Smooth muscle cell (in vitro differentiated cells): ENCODE measurements at regions not wholly inside any gene's neighbourhood (a gene's known extent, or its start where the extent isn't known, plus 50 kb on each side); places are given as distances from the start of the nearest gene placed in this dataset.

Experiments
- DNase-seq: peaks from one replicate; lab custom pipeline; 2025; ENCODE audit not compliant: unreplicated experiment; lab: John Stamatoyannopoulos, UW
- H2AFZ ChIP-seq: fragments of 200-600 bp; sonication (generic); 2 replicates; pipeline ENCODE4 v1.6.0; 2016; ENCODE audit warnings: antibody characterized with exemption, low read depth, mild to moderate bottlenecking
- H3F3A ChIP-seq: fragments of 200-600 bp; sonication (generic); 2 replicates; pipeline ENCODE4 v1.6.0; 2017; ENCODE audit warnings: antibody characterized with exemption, low read depth
- H3K27ac ChIP-seq: fragments of 200-600 bp; sonication (generic); 2 replicates; pipeline ENCODE4 v1.5.1; 2016; ENCODE audit warnings: low read depth, mild to moderate bottlenecking
- H3K27me3 ChIP-seq: fragments of 200-600 bp; sonication (generic); 2 replicates; pipeline ENCODE4 v1.6.1; 2016; ENCODE audit warnings: low read depth, mild to moderate bottlenecking
- H3K36me3 ChIP-seq: fragments of 200-600 bp; sonication (generic); 2 replicates; pipeline ENCODE4 v1.5.1; 2016; ENCODE audit warnings: low read depth
- H3K4me1 ChIP-seq: fragments of 200-600 bp; sonication (generic); 2 replicates; pipeline ENCODE4 v1.5.1; 2016; ENCODE audit warnings: low read depth
- H3K4me2 ChIP-seq: fragments of 200-600 bp; sonication (generic); 2 replicates; pipeline ENCODE4 v1.6.0; 2016; ENCODE audit warnings: mild to moderate bottlenecking
- H3K4me3 ChIP-seq: fragments of 200-600 bp; sonication (generic); 2 replicates; pipeline ENCODE4 v1.5.1; 2016; ENCODE audit warnings: mild to moderate bottlenecking
- H3K79me2 ChIP-seq: fragments of 200-600 bp; sonication (generic); 2 replicates; pipeline ENCODE4 v1.6.0; 2016; ENCODE audit warnings: low read depth, mild to moderate bottlenecking
- H3K9ac ChIP-seq: fragments of 200-600 bp; sonication (generic); 2 replicates; pipeline ENCODE4 v1.6.0; 2016; ENCODE audit warnings: low read depth
- H3K9me3 ChIP-seq: fragments of 200-600 bp; sonication (generic); replicated peaks from 2 replicates; pipeline ENCODE4 v1.5.1; 2016; ENCODE audit warnings: low read depth
- H4K20me1 ChIP-seq: fragments of 200-600 bp; sonication (generic); 2 replicates; pipeline ENCODE4 v1.6.0; 2016; ENCODE audit warnings: low read depth
- WGBS: methylation state at CpG from one replicate; pipeline ENCODE4 v1.1.7; 2016; ENCODE audit warnings: low lambda C conversion rate; 5-methylcytosine and 5-hydroxymethylcytosine counted together
- TF ChIP-seq, protein P1 (sequence below): fragments of 200-600 bp; sonication (generic); IDR thresholded peaks from 2 replicates; pipeline ENCODE4 v1.5.1; 2017; ENCODE audit warnings: borderline replicate concordance, mild to moderate bottlenecking, antibody characterized with exemption; ENCODE audit not compliant: insufficient read depth, poor library complexity, severe bottlenecking

- DNase-seq: no peak
- Histone ChIP-seq H3K4me3 (no peak overlapping the region), H3K4me1 (no peaks in the 10 kb centered on the region), H3K27me3 (no peaks in the 10 kb centered on the region), H4K20me1 (no peaks in the 10 kb centered on the region), H3K79me2 (no peaks in the 10 kb centered on the region), H3K27ac (no peak overlapping the region), H3F3A (no peaks in the 10 kb centered on the region), H3K9me3 (no peaks in the 10 kb centered on the region), H2AFZ (no peak overlapping the region), H3K4me2 (no peak overlapping the region), H3K36me3 (no peaks in the 10 kb centered on the region), H3K9ac (no peak overlapping the region)
- TF ChIP-seq, protein P1, sequence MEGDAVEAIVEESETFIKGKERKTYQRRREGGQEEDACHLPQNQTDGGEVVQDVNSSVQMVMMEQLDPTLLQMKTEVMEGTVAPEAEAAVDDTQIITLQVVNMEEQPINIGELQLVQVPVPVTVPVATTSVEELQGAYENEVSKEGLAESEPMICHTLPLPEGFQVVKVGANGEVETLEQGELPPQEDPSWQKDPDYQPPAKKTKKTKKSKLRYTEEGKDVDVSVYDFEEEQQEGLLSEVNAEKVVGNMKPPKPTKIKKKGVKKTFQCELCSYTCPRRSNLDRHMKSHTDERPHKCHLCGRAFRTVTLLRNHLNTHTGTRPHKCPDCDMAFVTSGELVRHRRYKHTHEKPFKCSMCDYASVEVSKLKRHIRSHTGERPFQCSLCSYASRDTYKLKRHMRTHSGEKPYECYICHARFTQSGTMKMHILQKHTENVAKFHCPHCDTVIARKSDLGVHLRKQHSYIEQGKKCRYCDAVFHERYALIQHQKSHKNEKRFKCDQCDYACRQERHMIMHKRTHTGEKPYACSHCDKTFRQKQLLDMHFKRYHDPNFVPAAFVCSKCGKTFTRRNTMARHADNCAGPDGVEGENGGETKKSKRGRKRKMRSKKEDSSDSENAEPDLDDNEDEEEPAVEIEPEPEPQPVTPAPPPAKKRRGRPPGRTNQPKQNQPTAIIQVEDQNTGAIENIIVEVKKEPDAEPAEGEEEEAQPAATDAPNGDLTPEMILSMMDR: no peak
- 81% methylated on average over 5 of the region's 5 CpGs for WGBS
Measured at GRCh38 chr18:60693426-60693825, 320.9 kb upstream of the MC4R start.

DNA sequence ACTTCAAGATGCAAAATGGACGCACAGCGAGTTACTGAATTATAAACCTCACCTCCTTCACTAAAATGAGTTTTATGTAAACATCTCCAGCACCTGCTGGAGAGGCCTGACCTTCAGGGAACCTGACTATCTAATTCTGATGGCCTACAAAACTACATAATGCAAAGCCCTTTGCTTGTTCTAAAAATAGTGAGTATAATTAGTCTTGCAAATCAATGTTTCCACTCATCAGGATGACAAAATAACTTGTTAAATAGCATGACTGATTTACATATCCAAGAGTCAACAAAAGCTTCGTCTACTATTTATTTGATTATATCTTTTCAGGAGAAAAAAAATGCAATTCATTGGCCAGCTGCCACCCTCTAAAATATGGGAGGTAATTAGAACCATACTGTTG is 326.3 kb upstream of the MC4R start:
- no peaks in the 10 kb centered on the region for H4K20me1 ChIP-seq
- 84% methylated on average over 3 of the region's 3 CpGs for WGBS

GRCh38 chr18:60722742-60723141 is 350.2 kb upstream of the MC4R start:
- H3K9ac ChIP-seq: no peak overlapping the region
- H3K4me2 ChIP-seq: no peak overlapping the region
- no peaks in the 10 kb centered on the region for H3K4me1 ChIP-seq
- H3K79me2 ChIP-seq: no peaks in the 10 kb centered on the region
- no peaks in the 10 kb centered on the region for H3F3A ChIP-seq
- no peaks in the 10 kb centered on the region for H4K20me1 ChIP-seq
- no peak for DNase-seq
- 78% methylated on average over 3 of the region's 3 CpGs for WGBS
- no peaks in the 10 kb centered on the region for H3K9me3 ChIP-seq
- H3K36me3 ChIP-seq: no peaks in the 10 kb centered on the region
- TF ChIP-seq, protein P1: no peak
- H3K27ac ChIP-seq: no peak overlapping the region
- no peak overlapping the region for H3K4me3 ChIP-seq
- H3K27me3 ChIP-seq: no peaks in the 10 kb centered on the region
- H2AFZ ChIP-seq: no peak overlapping the region

More for the DNA sequence above, 326.3 kb upstream of the MC4R start:
- TF ChIP-seq, protein P1: no peak
- Histone ChIP-seq H3K36me3 (no peaks in the 10 kb centered on the region), H3K4me3 (no peak overlapping the region), H3F3A (no peaks in the 10 kb centered on the region), H3K27ac (no peak overlapping the region), H3K4me1 (no peaks in the 10 kb centered on the region), H3K79me2 (no peaks in the 10 kb centered on the region), H3K9ac (no peak overlapping the region), H3K27me3 (no peaks in the 10 kb centered on the region), H3K4me2 (no peak overlapping the region), H3K9me3 (no peaks in the 10 kb centered on the region), H2AFZ (no peak overlapping the region)
- no peak for DNase-seq

GRCh38 chr18:60732143-60732542 is 359.6 kb upstream of the MC4R start:
- TF ChIP-seq, protein P1: no peak
- no peak for DNase-seq
- WGBS: 96% methylated on average over 1 of the region's 1 CpG

More at GRCh38 chr18:60732143-60732542, 359.6 kb upstream of the MC4R start:
- H3K4me2 ChIP-seq: no peak overlapping the region
- no peak overlapping the region for H3K4me3 ChIP-seq
- H3K27me3 ChIP-seq: no peaks in the 10 kb centered on the region
- no peaks in the 10 kb centered on the region for H3F3A ChIP-seq
- no peak overlapping the region for H3K27ac ChIP-seq
- no peaks in the 10 kb centered on the region for H3K4me1 ChIP-seq
- H4K20me1 ChIP-seq: no peaks in the 10 kb centered on the region
- no peak overlapping the region for H3K9ac ChIP-seq
- H3K36me3 ChIP-seq: no peaks in the 10 kb centered on the region
- H3K79me2 ChIP-seq: no peaks in the 10 kb centered on the region
- H2AFZ ChIP-seq: no peak overlapping the region
- H3K9me3 ChIP-seq: no peaks in the 10 kb centered on the region
